ENCODE measurements at regions not wholly inside any gene's neighbourhood (a gene's known extent, or its start where the extent isn't known, plus 50 kb on each side); places are given as distances from the start of the nearest gene placed in this dataset.

DNA sequence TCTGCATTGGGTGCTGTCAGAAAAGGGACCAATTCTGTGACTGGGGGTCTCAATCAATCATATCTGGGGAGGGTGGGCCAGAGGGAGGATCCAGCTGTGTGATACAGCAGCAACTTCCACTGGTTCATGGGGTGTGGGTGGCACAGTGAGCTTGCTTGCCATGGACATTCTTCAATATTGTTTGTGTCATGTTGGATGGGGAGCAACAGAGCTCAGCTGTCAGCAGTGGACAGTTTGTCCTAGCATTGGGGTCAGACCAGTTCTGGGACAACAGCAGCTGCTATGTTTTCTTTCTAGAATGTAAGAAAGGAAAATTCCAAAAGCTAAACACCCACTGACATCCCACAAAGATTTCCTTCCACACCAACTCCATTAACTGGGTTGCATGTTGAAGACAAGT, 221.9 kb upstream of the CDH4 start:
- H3K36me3 ChIP-seq (ENCODE audit: control insufficient read depth in 4 of 4, insufficient read depth in 4 of 4, low read length in 3 of 4), result no peaks in the 10 kb centered on the region
- ChIA-PET POLR2A (no interaction called here), CTCF (no interaction called here)
- no peak overlapping the region for H3K4me3 ChIP-seq (ENCODE audit: control insufficient read depth in 1 of 7, extremely low read depth in 1 of 7, insufficient read depth in 4 of 7, low read depth in 2 of 7, low read length in 6 of 7)
- H3K27me3 ChIP-seq (replicated peaks in 2 of 5; ENCODE audit: control insufficient read depth in 4 of 5, insufficient read depth in 5 of 5, low read length in 4 of 5), result no peaks in the 10 kb centered on the region
- H3K9me3 ChIP-seq (ENCODE audit: control extremely low read depth in 1 of 5, control insufficient read depth in 4 of 5, insufficient read depth in 2 of 5, low read depth in 1 of 5, low read length in 4 of 5), result peaks cover 0 to 4% (median 0%) of the 10 kb centered on the region in 5 experiments
- no peak overlapping the region for H3K27ac ChIP-seq (ENCODE audit: insufficient read depth in 1 of 2, low read depth in 1 of 2, low read length in 2 of 2, poor library complexity in 1 of 2, severe bottlenecking in 2 of 2)
- H3K4me1 ChIP-seq (ENCODE audit: control extremely low read depth in 1 of 4, control insufficient read depth in 4 of 4, insufficient read depth in 4 of 4, low read length in 3 of 4), result no peaks in the 10 kb centered on the region
- no peak for DNase-seq

DNA sequence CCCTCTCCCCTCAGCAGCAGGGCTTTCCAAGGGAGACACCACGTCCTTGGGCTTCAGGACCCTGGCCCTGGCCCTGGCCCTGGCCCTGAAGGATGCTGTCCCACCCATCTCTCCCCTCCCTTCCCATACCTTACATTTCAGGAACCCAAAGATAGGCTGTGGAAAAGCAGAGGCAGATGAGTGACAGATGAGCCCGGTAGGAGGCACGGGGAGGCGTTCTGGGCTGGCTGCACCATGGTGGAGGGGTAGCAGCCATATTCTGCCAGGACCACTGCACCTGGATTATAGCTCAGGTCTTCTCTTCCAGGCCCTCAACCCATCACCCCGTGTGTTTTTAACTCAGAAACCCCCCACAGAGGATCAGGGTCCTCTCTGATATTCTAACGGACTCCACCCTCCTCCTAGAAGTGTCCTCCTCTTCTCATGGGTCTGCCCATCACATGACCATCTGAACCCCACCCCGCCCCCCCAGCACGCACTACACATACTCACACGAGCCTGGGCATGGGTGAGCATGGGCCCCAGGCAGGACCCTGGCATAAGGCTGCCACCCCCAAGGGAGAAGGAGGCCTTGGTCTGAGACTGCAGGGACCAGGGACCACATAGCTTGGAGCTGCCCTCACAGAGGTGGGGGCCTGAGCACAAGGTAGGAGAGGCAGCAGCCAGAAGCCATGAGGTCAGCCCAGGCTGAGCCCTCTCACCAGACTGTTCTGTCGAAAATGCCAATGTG, 220.8 kb upstream of the CDH4 start:
- Histone ChIP-seq H3K36me3 (ENCODE audit: control insufficient read depth in 4 of 4, insufficient read depth in 4 of 4, low read length in 3 of 4) (no peaks in the 10 kb centered on the region), H3K27ac (ENCODE audit: insufficient read depth in 1 of 2, low read depth in 1 of 2, low read length in 2 of 2, poor library complexity in 1 of 2, severe bottlenecking in 2 of 2) (no peak overlapping the region), H3K4me1 (ENCODE audit: control extremely low read depth in 1 of 4, control insufficient read depth in 4 of 4, insufficient read depth in 4 of 4, low read length in 3 of 4) (no peaks in the 10 kb centered on the region), H3K9me3 (ENCODE audit: control extremely low read depth in 1 of 5, control insufficient read depth in 4 of 5, insufficient read depth in 2 of 5, low read depth in 1 of 5, low read length in 4 of 5) (peaks cover 0 to 4% (median 0%) of the 10 kb centered on the region in 5 experiments), H3K27me3 (replicated peaks in 2 of 5; ENCODE audit: control insufficient read depth in 4 of 5, insufficient read depth in 5 of 5, low read length in 4 of 5) (no peaks in the 10 kb centered on the region), H3K4me3 (ENCODE audit: control insufficient read depth in 1 of 7, extremely low read depth in 1 of 7, insufficient read depth in 4 of 7, low read depth in 2 of 7, low read length in 6 of 7) (no peak overlapping the region)
- DNase-seq, result no peak
- 82% methylated on average over 5 of the region's 10 CpGs for WGBS (ENCODE audit: insufficient coverage)
- ChIA-PET POLR2A (no interaction called here), CTCF (interaction anchor here (0.6 kb wide), 1 partner anchor 1192 kb away, joined by 3 read pairs; no protein-coding TSS in a partner anchor)

DNA sequence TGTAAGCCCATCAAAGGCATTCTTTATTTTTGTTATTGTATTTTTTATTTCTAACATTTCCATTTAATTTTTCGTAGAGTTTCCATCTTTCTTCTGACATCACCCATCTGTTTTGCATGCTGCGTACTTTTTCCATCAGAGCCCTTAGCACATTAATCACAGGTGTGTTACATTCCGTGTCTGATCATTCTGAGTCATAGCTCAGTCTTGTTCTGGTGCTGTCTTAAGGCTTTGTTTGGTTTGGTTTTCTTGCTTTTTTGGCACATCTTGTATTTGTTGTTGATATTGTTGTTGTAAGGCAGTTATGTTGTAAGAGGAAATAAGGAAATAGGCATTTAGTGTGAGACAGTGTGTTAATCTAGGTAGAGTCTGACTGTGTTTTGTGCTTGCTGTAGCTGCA, 214.6 kb upstream of the CDH4 start:
- CTCF ChIA-PET, result no interaction called here
- DNase-seq, result no peak
- H3K9me3 ChIP-seq (ENCODE audit: control extremely low read depth in 1 of 5, control insufficient read depth in 4 of 5, insufficient read depth in 2 of 5, low read depth in 1 of 5, low read length in 4 of 5), result peaks cover 0 to 6% (median 0%) of the 10 kb centered on the region in 5 experiments
- H3K27me3 ChIP-seq (replicated peaks in 2 of 5; ENCODE audit: control insufficient read depth in 4 of 5, insufficient read depth in 5 of 5, low read length in 4 of 5), result no peaks in the 10 kb centered on the region
- WGBS (ENCODE audit: insufficient coverage), result 80% methylated on average over 1 of the region's 3 CpGs
- H3K4me3 ChIP-seq (ENCODE audit: control insufficient read depth in 1 of 7, extremely low read depth in 1 of 7, insufficient read depth in 4 of 7, low read depth in 2 of 7, low read length in 6 of 7), result no peak overlapping the region
- H3K4me1 ChIP-seq (ENCODE audit: control extremely low read depth in 1 of 4, control insufficient read depth in 4 of 4, insufficient read depth in 4 of 4, low read length in 3 of 4), result no peaks in the 10 kb centered on the region
- H3K36me3 ChIP-seq (ENCODE audit: control insufficient read depth in 4 of 4, insufficient read depth in 4 of 4, low read length in 3 of 4), result no peaks in the 10 kb centered on the region
- POLR2A ChIA-PET, result no interaction called here
- no peak overlapping the region for H3K27ac ChIP-seq (ENCODE audit: insufficient read depth in 1 of 2, low read depth in 1 of 2, low read length in 2 of 2, poor library complexity in 1 of 2, severe bottlenecking in 2 of 2)

- Histone ChIP-seq H3K27me3 (replicated peaks in 2 of 5; ENCODE audit: control insufficient read depth in 4 of 5, insufficient read depth in 5 of 5, low read length in 4 of 5) (no peaks in the 10 kb centered on the region), H3K27ac (ENCODE audit: insufficient read depth in 1 of 2, low read depth in 1 of 2, low read length in 2 of 2, poor library complexity in 1 of 2, severe bottlenecking in 2 of 2) (no peak overlapping the region), H3K4me1 (ENCODE audit: control extremely low read depth in 1 of 4, control insufficient read depth in 4 of 4, insufficient read depth in 4 of 4, low read length in 3 of 4) (no peaks in the 10 kb centered on the region), H3K4me3 (ENCODE audit: control insufficient read depth in 1 of 7, extremely low read depth in 1 of 7, insufficient read depth in 4 of 7, low read depth in 2 of 7, low read length in 6 of 7) (no peak overlapping the region), H3K36me3 (ENCODE audit: control insufficient read depth in 4 of 4, insufficient read depth in 4 of 4, low read length in 3 of 4) (no peaks in the 10 kb centered on the region), H3K9me3 (ENCODE audit: control extremely low read depth in 1 of 5, control insufficient read depth in 4 of 5, insufficient read depth in 2 of 5, low read depth in 1 of 5, low read length in 4 of 5) (peaks cover 0 to 4% (median 0%) of the 10 kb centered on the region in 5 experiments)
- POLR2A ChIA-PET, result no interaction called here
- CTCF ChIA-PET, result no interaction called here
- no peak for DNase-seq
- WGBS (ENCODE audit: insufficient coverage), result 91% methylated on average over 3 of the region's 4 CpGs
Measured at GRCh38 chr20:61041481-61041880, 210.6 kb upstream of the CDH4 start.

DNA sequence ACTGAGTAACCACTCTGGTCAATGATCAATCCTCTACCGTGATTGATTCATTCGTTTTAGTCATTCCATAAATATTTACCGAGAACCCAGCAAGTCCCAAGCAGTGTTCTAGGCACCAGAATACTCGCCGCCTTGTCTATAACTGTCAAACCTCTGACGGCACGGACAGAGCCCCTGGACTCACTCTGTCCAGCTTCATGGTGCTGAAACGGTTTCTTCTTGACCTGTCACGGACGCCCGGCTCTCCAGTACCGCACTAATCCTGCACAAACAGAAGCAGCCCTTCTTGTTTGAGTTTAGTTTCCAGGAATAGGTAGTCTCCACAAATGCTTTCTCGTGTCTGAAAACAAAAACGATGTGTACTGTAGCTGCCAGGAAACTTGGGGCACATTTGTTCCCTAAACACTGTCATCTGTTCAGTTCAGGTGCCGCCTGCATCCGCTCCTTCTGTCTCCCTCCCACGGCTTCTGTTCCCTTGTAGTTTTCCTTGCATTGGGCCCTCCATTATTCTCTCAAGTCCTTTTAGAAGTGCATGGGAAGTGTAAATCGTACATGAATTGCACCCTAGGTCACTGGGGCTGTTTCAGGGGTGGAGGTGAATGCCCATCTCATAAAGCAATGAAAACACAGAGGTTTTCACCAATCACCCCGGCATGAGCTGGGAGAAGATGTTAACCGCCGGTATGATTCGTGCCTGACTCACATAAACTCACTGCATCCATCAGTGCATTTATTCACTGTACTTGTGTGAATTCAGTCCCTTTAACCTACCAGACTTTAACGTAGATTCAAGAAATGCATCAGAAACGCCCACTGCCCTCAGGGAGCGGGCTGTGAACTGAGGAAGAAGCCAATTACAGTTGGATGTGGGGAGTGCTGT, 209.3 kb upstream of the CDH4 start:
- peaks cover 0 to 2% (median 0%) of the 10 kb centered on the region in 5 experiments for H3K9me3 ChIP-seq (ENCODE audit: control extremely low read depth in 1 of 5, control insufficient read depth in 4 of 5, insufficient read depth in 2 of 5, low read depth in 1 of 5, low read length in 4 of 5)
- CTCF ChIA-PET, result no interaction called here
- 81% methylated on average over 21 of the region's 25 CpGs for WGBS (ENCODE audit: insufficient coverage)

DNA sequence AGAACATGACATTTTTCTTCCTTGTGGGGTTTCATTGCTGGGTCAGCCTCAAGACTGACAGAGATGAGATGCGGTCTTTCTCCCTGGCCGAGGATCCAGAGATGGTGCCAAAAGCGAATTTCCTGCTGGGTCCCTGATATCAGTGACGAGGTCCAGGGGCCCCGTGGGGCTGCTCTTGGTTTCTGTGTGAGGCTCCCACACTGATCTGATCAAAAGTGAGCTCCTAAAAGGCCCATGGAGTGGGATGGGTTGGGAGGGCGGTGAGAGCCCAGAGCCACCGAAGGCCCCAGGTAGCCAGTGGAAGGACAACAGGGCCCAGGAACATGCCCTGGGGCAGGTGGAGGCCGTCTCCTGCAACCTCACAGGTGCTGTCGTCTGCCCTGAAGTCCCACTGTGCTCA, 208.4 kb upstream of the CDH4 start:
- no peaks in the 10 kb centered on the region for H3K4me1 ChIP-seq (ENCODE audit: control extremely low read depth in 1 of 4, control insufficient read depth in 4 of 4, insufficient read depth in 4 of 4, low read length in 3 of 4)
- no peak overlapping the region for H3K27ac ChIP-seq (ENCODE audit: insufficient read depth in 1 of 2, low read depth in 1 of 2, low read length in 2 of 2, poor library complexity in 1 of 2, severe bottlenecking in 2 of 2)
- H3K9me3 ChIP-seq (ENCODE audit: control extremely low read depth in 1 of 5, control insufficient read depth in 4 of 5, insufficient read depth in 2 of 5, low read depth in 1 of 5, low read length in 4 of 5), result no peaks in the 10 kb centered on the region
- WGBS (ENCODE audit: insufficient coverage), result 95% methylated on average over 9 of the region's 9 CpGs
- no peaks in the 10 kb centered on the region for H3K36me3 ChIP-seq (ENCODE audit: control insufficient read depth in 4 of 4, insufficient read depth in 4 of 4, low read length in 3 of 4)
- H3K4me3 ChIP-seq (ENCODE audit: control insufficient read depth in 1 of 7, extremely low read depth in 1 of 7, insufficient read depth in 4 of 7, low read depth in 2 of 7, low read length in 6 of 7), result no peak overlapping the region
- peaks cover 0 to 1% (median 0%) of the 10 kb centered on the region in 5 experiments for H3K27me3 ChIP-seq (replicated peaks in 2 of 5; ENCODE audit: control insufficient read depth in 4 of 5, insufficient read depth in 5 of 5, low read length in 4 of 5)
- POLR2A ChIA-PET, result no interaction called here
- no peak for DNase-seq
- CTCF ChIA-PET, result no interaction called here

More for the DNA sequence above, 209.3 kb upstream of the CDH4 start:
- no peak for DNase-seq
- H3K4me1 ChIP-seq (ENCODE audit: control extremely low read depth in 1 of 4, control insufficient read depth in 4 of 4, insufficient read depth in 4 of 4, low read length in 3 of 4), result no peaks in the 10 kb centered on the region
- H3K36me3 ChIP-seq (ENCODE audit: control insufficient read depth in 4 of 4, insufficient read depth in 4 of 4, low read length in 3 of 4), result no peaks in the 10 kb centered on the region
- POLR2A ChIA-PET, result no interaction called here
- H3K4me3 ChIP-seq (ENCODE audit: control insufficient read depth in 1 of 7, extremely low read depth in 1 of 7, insufficient read depth in 4 of 7, low read depth in 2 of 7, low read length in 6 of 7), result no peak overlapping the region
- no peak overlapping the region for H3K27ac ChIP-seq (ENCODE audit: insufficient read depth in 1 of 2, low read depth in 1 of 2, low read length in 2 of 2, poor library complexity in 1 of 2, severe bottlenecking in 2 of 2)
- H3K27me3 ChIP-seq (replicated peaks in 2 of 5; ENCODE audit: control insufficient read depth in 4 of 5, insufficient read depth in 5 of 5, low read length in 4 of 5), result peaks cover 0 to 1% (median 0%) of the 10 kb centered on the region in 5 experiments

GRCh38 chr20:61044499-61044898, 207.6 kb upstream of the CDH4 start:
- ChIA-PET POLR2A (no interaction called here), CTCF (no interaction called here)

More at GRCh38 chr20:61044499-61044898, 207.6 kb upstream of the CDH4 start:
- H3K27ac ChIP-seq (ENCODE audit: insufficient read depth in 1 of 2, low read depth in 1 of 2, low read length in 2 of 2, poor library complexity in 1 of 2, severe bottlenecking in 2 of 2), result no peak overlapping the region
- WGBS (ENCODE audit: insufficient coverage), result 61% methylated on average over 3 of the region's 4 CpGs
- H3K9me3 ChIP-seq (ENCODE audit: control extremely low read depth in 1 of 5, control insufficient read depth in 4 of 5, insufficient read depth in 2 of 5, low read depth in 1 of 5, low read length in 4 of 5), result no peaks in the 10 kb centered on the region
- peaks cover 0 to 1% (median 0%) of the 10 kb centered on the region in 5 experiments for H3K27me3 ChIP-seq (replicated peaks in 2 of 5; ENCODE audit: control insufficient read depth in 4 of 5, insufficient read depth in 5 of 5, low read length in 4 of 5)
- H3K36me3 ChIP-seq (ENCODE audit: control insufficient read depth in 4 of 4, insufficient read depth in 4 of 4, low read length in 3 of 4), result no peaks in the 10 kb centered on the region
- DNase-seq, result no peak
- H3K4me3 ChIP-seq (ENCODE audit: control insufficient read depth in 1 of 7, extremely low read depth in 1 of 7, insufficient read depth in 4 of 7, low read depth in 2 of 7, low read length in 6 of 7), result no peak overlapping the region
- no peaks in the 10 kb centered on the region for H3K4me1 ChIP-seq (ENCODE audit: control extremely low read depth in 1 of 4, control insufficient read depth in 4 of 4, insufficient read depth in 4 of 4, low read length in 3 of 4)

All from common myeloid progenitor, CD34-positive (primary cell).